Pancreas (tissue), 10 donors: ENCODE measurements at regions not wholly inside any gene's neighbourhood (a gene's known extent, or its start where the extent isn't known, plus 50 kb on each side); places are given as distances from the start of the nearest gene placed in this dataset.

Experiments
- ATAC-seq, 4 donors: fragments of 200-7000 bp; cut with Tn5 transposase; one replicate each; pipeline versions ENCODE4 v1.8.0 to v1.9.1; 2020; ENCODE audit warnings: mild to moderate bottlenecking in 4 of 4, moderate library complexity in 4 of 4
- DNase-seq, 6 donors: peaks; one replicate each; pipeline ENCODE4 v3.0.0-alpha.2; 2020
- FAIRE-seq: peaks from 2 replicates; lab custom pipeline; 2012; peaks lifted over from hg19 to GRCh38; lab: Jason Lieb, UNC
- H3K27ac ChIP-seq, 4 donors: fragments of 200-600 bp; sonication (generic); 1 replicate in 3 of 4; 2 replicates in 1 of 4; pipeline versions ENCODE4 v1.5.0 to v1.8.0; 2020
- H3K27me3 ChIP-seq, 4 donors: fragments of 200-600 bp; one replicate each; pipeline ENCODE4 v1.8.0; 2021
- H3K36me3 ChIP-seq, 3 donors: fragments of 200-600 bp; sonication (generic) in 1 of 3; one replicate each; pipeline versions ENCODE4 v1.5.0 to v1.8.0; 2020 to 2021
- H3K4me1 ChIP-seq, 3 donors: fragments of 200-600 bp; one replicate each; pipeline ENCODE4 v1.8.0; 2021
- H3K4me3 ChIP-seq, 4 donors: fragments of 200-600 bp; sonication (generic) in 2 of 4; one replicate each; pipeline versions ENCODE4 v1.5.0 to v1.8.0; 2020 to 2021
- H3K9me3 ChIP-seq, 4 donors: fragments of 200-600 bp; one replicate each; pipeline ENCODE4 v1.8.0; 2021
- CTCF ChIP-seq, 4 donors: fragments of 200-600 bp; sonication (generic) in 3 of 4; IDR thresholded peaks; one replicate each; pipeline versions ENCODE4 v1.5.0 to v1.8.0; 2021; ENCODE audit warnings: antibody characterized with exemption in 4 of 4
- WGBS, 2 donors: extraction: QIAGEN DNeasy Blood & Tissue Kit; methylation state at CpG; one replicate each; pipeline ENCODE4 v1.1.7; 2013; 5-methylcytosine and 5-hydroxymethylcytosine counted together
- intact Hi-C, 3 donors: fragments of 100-400 bp; cut with DNase I; formaldehyde crosslinking; loops; one replicate each; pipeline versions ENCODE4 v1.11.1 to v1.14.2; 2022
- donor health status: healthy with polysubstance abuse.
- donor health status: DM: no; HTN: no; CAD: no; lungs with moderate emphysema.
- donor health status: DM: no; HTN: no; CAD: no.
- donor health status: control.
- donor health status: control.
- donor health status: Bipolar disorder and iron deficiency.
- donor health status: DM: yes; HTN: yes; CAD: no.
- donor health status: DM: no; HTN: no; CAD: no.
- donor health status: DM: no; HTN: no; CAD: no.
- donor health status: DM: yes; HTN: yes; CAD: no.

DNA sequence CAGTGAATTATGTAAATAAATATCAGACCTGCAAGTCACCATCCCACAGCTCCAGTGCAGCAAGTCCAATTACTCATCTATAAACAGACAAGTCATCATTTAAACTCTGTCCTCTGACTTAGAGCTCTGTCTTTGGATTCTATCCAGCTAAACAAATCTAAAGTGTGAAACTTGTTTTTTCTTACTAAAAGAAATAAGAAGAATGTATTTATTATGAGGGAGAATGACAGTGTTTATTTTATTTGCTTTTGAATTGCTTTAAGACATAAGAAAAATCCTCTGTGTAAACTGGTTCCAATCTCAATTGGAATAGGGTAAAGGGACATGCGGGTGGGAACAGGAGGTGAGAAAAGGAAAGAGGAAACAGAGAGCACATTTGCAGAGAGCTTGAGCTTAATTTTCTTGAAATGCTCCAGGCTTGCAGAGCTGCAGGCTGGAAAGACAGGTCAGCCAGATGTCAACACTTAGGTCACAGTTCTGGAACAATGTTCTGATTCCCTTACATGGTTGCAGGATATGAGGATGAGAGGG, 355.8 kb downstream of the MEIS1 start:
- WGBS, 2 donors, result 83 to 86% methylated on average over 1 of the region's 1 CpG
- DNase-seq (no peak), ATAC-seq (peak in 2 of 4 donors; percentile 25 to 42), FAIRE-seq (peak; percentile 59)
- no peaks in the 10 kb centered on the region for H3K4me1 ChIP-seq
- intact Hi-C loops, result no loop called here
- no peaks in the 10 kb centered on the region for H3K9me3 ChIP-seq
- no peaks in the 10 kb centered on the region for H3K27me3 ChIP-seq
- no peaks in the 10 kb centered on the region for H3K36me3 ChIP-seq
- TF ChIP-seq CTCF (IDR thresholded peaks at IDR 0.05), result no peak
- H3K4me3 ChIP-seq, result no peak overlapping the region
- no peak overlapping the region for H3K27ac ChIP-seq

DNA sequence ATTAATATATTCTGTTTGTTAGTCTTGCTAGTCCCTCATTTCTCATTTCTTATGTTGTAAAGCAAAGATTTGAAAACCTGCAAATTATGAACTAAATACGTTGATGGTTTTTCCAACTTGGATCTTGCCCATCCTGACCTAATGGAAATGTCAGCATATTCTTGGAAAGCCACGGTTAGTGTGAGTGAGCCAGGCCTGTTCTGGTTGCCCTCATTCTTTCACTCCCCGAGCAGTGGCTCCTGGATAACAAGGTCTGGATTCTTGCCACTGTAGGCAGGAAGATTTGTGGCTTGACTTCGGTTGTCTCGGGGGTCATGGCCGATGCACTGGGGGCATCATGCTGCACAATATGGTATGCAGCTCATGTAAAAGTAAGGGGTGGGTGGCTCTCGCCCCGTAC, 359.1 kb downstream of the MEIS1 start:
- no peak for TF ChIP-seq CTCF (IDR thresholded peaks at IDR 0.05)
- 78 to 82% methylated on average over 8 of the region's 8 CpGs for WGBS, 2 donors
- no peaks in the 10 kb centered on the region for H3K36me3 ChIP-seq
- H3K27me3 ChIP-seq, result no peaks in the 10 kb centered on the region
- H3K4me3 ChIP-seq, result no peak overlapping the region
- no peak for ATAC-seq
- no peak for FAIRE-seq
- DNase-seq, result no peak
- no peak overlapping the region for H3K27ac ChIP-seq
- no peaks in the 10 kb centered on the region for H3K9me3 ChIP-seq
- H3K4me1 ChIP-seq, result no peaks in the 10 kb centered on the region
- intact Hi-C loops, result no loop called here

- H3K4me3 ChIP-seq, result no peak overlapping the region
- WGBS, 2 donors, result 80 to 90% methylated on average over 1 of the region's 1 CpG
- H3K27me3 ChIP-seq, result no peaks in the 10 kb centered on the region
- FAIRE-seq, result no peak
- H3K4me1 ChIP-seq, result no peaks in the 10 kb centered on the region
- intact Hi-C loops, result no loop called here
- no peak for TF ChIP-seq CTCF (IDR thresholded peaks at IDR 0.05)
- DNase-seq, result no peak
- H3K36me3 ChIP-seq, result no peaks in the 10 kb centered on the region
- no peaks in the 10 kb centered on the region for H3K9me3 ChIP-seq
- ATAC-seq, result no peak
- no peak overlapping the region for H3K27ac ChIP-seq
Measured at GRCh38 chr2:66794551-66794950, 359.6 kb downstream of the MEIS1 start.

DNA sequence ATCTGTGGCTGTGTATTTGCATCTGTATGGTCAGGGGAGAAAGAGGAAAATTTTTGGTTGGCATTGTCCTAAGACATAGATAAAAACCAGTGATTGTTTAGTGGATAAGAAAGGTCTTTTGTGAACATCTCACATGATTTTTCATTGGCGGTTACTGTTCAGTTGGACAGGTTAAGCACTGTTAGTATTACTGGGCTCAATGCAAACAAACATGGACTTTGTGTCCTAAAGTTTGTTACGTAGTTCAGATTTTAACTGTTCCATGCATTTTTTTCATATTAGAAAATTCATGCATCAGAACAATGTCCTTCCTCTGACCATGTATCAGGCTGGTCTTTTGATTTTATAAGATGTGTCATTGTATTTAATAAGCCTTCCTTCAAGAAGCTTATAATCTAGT, 368.0 kb downstream of the MEIS1 start:
- Histone ChIP-seq H3K36me3 (no peaks in the 10 kb centered on the region), H3K27me3 (no peaks in the 10 kb centered on the region), H3K4me3 (no peak overlapping the region), H3K27ac (no peak overlapping the region), H3K4me1 (no peaks in the 10 kb centered on the region), H3K9me3 (no peaks in the 10 kb centered on the region)
- 80 to 82% methylated on average over 2 of the region's 2 CpGs for WGBS, 2 donors
- no peak for FAIRE-seq
- no peak for DNase-seq
- TF ChIP-seq CTCF (IDR thresholded peaks at IDR 0.05), result no peak
- ATAC-seq, result no peak
- intact Hi-C loops, result no loop called here

DNA sequence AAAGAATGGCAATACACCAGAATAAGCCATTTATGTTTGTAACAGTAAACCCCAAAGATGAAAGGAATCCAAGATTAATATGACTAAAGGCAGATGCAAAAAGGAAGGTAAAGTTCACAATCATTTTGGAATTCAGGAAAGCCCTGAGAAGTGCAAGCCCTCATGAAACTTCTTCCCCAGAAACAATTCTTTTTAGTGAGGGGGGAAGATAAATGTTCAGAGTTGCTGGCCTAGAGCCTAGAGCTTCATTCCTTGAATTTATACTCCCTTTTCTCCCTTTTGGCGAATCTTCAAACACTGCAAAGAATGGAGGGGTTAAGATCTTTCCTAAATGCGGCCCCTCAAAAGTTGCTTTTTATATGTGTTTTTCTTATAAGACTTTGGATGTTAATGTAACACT, 368.8 kb downstream of the MEIS1 start:
- Histone ChIP-seq H3K4me1 (no peaks in the 10 kb centered on the region), H3K36me3 (no peaks in the 10 kb centered on the region), H3K27me3 (no peaks in the 10 kb centered on the region), H3K4me3 (no peak overlapping the region), H3K27ac (no peak overlapping the region), H3K9me3 (no peaks in the 10 kb centered on the region)
- intact Hi-C loops, result no loop called here
- 88 to 100% methylated on average over 2 of the region's 2 CpGs for WGBS, 2 donors
- DNase-seq (no peak), FAIRE-seq (no peak), ATAC-seq (no peak)
- no peak for TF ChIP-seq CTCF (IDR thresholded peaks at IDR 0.05)
